Tibial nerve (tissue), 4 donors: ENCODE measurements at regions not wholly inside any gene's neighbourhood (a gene's known extent, or its start where the extent isn't known, plus 50 kb on each side); places are given as distances from the start of the nearest gene placed in this dataset.

ENCODE experiments used
- DNase-seq, 2 donors: peaks; one replicate each; pipeline ENCODE4 v3.0.0-alpha.2; 2019; ENCODE audit warnings: low spot score in 2 of 2
- H3K27ac ChIP-seq, 4 donors: fragments of 200-600 bp; sonication (generic) in 3 of 4; one replicate each; pipeline ENCODE4 v1.5.1; 2017 to 2019; ENCODE audit warnings: mild to moderate bottlenecking in 1 of 4
- H3K27me3 ChIP-seq, 2 donors: fragments of 200-600 bp; sonication (generic) in 1 of 2; one replicate each; pipeline versions ENCODE4 v1.5.1 to v1.6.0; 2017 to 2019
- H3K36me3 ChIP-seq, 3 donors: fragments of 200-600 bp; sonication (generic); one replicate each; pipeline ENCODE4 v1.5.1; 2018 to 2019
- H3K4me1 ChIP-seq, 4 donors: fragments of 200-600 bp; sonication (generic) in 3 of 4; one replicate each; pipeline ENCODE4 v1.5.1; 2017 to 2019
- H3K4me3 ChIP-seq, 4 donors: fragments of 200-600 bp; sonication (generic) in 3 of 4; one replicate each; pipeline ENCODE4 v1.5.1; 2017 to 2019; ENCODE audit warnings: mild to moderate bottlenecking in 1 of 4, moderate library complexity in 1 of 4
- H3K9me3 ChIP-seq, 4 donors: fragments of 200-600 bp; sonication (generic) in 3 of 4; one replicate each; pipeline ENCODE4 v1.5.1; 2017 to 2019
- EP300 ChIP-seq, 2 donors: sonication (generic); formaldehyde crosslinking; IDR thresholded peaks; one replicate each; pipeline ENCODE4 v1.6.1; 2017; ENCODE audit warnings: antibody characterized with exemption in 2 of 2, mild to moderate bottlenecking in 1 of 2
- POLR2A ChIP-seq, 2 donors: fragments of 450-650 bp; IDR thresholded peaks; one replicate each; pipeline ENCODE4 v1.6.1; 2017; ENCODE audit warnings: antibody characterized with exemption in 2 of 2, mild to moderate bottlenecking in 2 of 2, moderate library complexity in 2 of 2
- WGBS, 2 donors: methylation state at CpG; one replicate each; pipeline ENCODE4 v1.1.5; 2018; 5-methylcytosine and 5-hydroxymethylcytosine counted together
- TF ChIP-seq, protein P1 (sequence below), 5 experiments: fragments of 200-600 bp in 3 of 5; fragments of 450-650 bp in 2 of 5; sonication (generic) in 3 of 5; IDR thresholded peaks; one replicate each; pipeline ENCODE4 v1.5.1; 2016 to 2019; ENCODE audit warnings: antibody characterized with exemption in 5 of 5, mild to moderate bottlenecking in 3 of 5, moderate library complexity in 2 of 5

DNA sequence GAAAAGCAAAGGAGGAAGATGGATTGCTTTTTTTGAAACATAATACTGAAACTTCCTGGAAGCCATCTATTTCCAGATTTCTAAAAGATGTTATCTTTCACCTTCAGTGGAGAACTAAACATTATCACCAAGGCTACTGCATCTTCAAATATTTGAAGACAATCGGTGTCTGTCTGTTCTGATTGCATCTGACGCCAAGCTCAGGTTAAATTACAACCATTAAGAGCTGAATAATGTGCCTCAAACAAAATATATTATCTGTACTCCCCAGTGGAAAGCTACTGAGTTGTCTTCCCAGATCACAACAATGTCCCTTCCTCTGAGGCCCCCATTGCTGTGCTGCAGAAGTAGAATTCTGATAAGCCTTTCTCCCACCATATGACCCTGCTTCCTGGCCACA is 342.3 kb downstream of the PLK2 start:
- WGBS, 2 donors, result 64 to 80% methylated on average over 2 of the region's 2 CpGs
- TF ChIP-seq, protein P1, sequence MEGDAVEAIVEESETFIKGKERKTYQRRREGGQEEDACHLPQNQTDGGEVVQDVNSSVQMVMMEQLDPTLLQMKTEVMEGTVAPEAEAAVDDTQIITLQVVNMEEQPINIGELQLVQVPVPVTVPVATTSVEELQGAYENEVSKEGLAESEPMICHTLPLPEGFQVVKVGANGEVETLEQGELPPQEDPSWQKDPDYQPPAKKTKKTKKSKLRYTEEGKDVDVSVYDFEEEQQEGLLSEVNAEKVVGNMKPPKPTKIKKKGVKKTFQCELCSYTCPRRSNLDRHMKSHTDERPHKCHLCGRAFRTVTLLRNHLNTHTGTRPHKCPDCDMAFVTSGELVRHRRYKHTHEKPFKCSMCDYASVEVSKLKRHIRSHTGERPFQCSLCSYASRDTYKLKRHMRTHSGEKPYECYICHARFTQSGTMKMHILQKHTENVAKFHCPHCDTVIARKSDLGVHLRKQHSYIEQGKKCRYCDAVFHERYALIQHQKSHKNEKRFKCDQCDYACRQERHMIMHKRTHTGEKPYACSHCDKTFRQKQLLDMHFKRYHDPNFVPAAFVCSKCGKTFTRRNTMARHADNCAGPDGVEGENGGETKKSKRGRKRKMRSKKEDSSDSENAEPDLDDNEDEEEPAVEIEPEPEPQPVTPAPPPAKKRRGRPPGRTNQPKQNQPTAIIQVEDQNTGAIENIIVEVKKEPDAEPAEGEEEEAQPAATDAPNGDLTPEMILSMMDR (IDR thresholded peaks at IDR 0.05), result no peak
- no peak for TF ChIP-seq EP300 (IDR thresholded peaks at IDR 0.05)
- no peak for TF ChIP-seq POLR2A (IDR thresholded peaks at IDR 0.05)
- Histone ChIP-seq H3K27ac (no peak overlapping the region), H3K9me3 (no peaks in the 10 kb centered on the region), H3K4me3 (no peak overlapping the region), H3K27me3 (no peaks in the 10 kb centered on the region), H3K36me3 (no peaks in the 10 kb centered on the region), H3K4me1 (no peaks in the 10 kb centered on the region)
- DNase-seq, result no peak

DNA sequence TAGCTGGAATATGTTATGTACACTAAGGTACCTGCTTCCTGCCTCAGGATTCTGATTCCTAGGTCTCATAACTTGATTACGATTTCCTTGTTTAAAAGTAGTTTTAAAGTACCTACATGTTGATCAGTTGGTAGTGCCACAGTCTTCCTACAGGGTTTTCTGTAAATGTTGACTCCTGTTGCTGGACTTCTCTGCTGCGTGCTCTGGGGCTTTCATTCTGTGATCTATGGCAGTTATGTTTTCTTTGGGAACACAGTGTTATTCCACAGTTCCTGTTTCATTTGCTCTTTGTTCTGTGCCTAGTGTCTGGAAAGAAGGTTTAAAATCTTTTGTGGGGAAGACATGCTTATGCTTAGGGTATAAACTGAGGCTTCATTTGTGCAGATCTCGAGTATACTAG is 343.5 kb downstream of the PLK2 start:
- TF ChIP-seq, protein P1 (IDR thresholded peaks at IDR 0.05), result no peak
- TF ChIP-seq EP300 (IDR thresholded peaks at IDR 0.05) (no peak), POLR2A (IDR thresholded peaks at IDR 0.05) (no peak)
- Histone ChIP-seq H3K9me3 (no peaks in the 10 kb centered on the region), H3K27ac (no peak overlapping the region), H3K4me3 (no peak overlapping the region), H3K36me3 (no peaks in the 10 kb centered on the region), H3K4me1 (no peaks in the 10 kb centered on the region), H3K27me3 (no peaks in the 10 kb centered on the region)
- DNase-seq, result no peak
- WGBS, 2 donors, result 65 to 70% methylated on average over 3 of the region's 3 CpGs

DNA sequence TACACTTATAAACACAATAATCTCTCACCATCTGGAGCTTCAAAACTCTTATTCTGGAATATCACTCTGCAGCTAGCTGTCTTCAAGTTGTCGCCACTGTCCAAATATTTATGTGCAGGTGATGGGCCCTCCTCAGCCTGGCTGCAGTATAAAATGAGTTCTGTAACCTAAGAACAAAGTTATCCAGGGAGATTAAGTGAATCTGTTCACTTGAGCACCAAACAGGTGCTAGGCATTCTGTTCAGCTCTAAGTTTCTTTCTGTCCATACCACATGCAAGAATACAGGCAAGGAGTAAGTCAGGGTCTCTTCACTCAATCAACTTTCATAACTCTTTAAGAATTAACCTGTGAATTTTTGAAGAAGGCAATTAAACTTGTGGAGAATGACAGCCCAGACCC is 344.1 kb downstream of the PLK2 start:
- H3K4me3 ChIP-seq, result no peak overlapping the region
- no peaks in the 10 kb centered on the region for H3K4me1 ChIP-seq
- TF ChIP-seq POLR2A (IDR thresholded peaks at IDR 0.05), result no peak
- H3K9me3 ChIP-seq, result no peaks in the 10 kb centered on the region
- 93% methylated on average over 1 of the region's 1 CpG for WGBS, 2 donors
- no peaks in the 10 kb centered on the region for H3K36me3 ChIP-seq
- DNase-seq, result no peak
- no peak overlapping the region for H3K27ac ChIP-seq
- no peaks in the 10 kb centered on the region for H3K27me3 ChIP-seq

DNA sequence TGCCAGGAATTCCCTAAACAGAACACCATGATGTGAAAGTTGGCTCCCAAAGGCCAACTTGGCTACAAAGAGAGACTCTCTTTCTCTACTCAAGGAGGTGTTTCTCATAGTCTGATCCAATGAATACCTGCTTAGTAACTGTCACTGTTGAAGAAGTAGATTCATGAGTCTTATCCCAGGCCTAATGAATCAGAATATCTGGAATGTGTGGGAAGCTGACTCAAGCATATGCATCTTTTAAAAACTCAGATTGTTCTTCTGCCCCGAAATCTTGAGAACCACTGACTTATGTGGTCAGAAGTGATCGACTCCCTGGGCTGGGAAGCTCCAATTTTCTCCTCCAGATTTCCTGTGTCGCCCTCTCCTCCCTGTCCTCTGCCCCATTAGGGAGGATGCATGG is 345.6 kb downstream of the PLK2 start:
- 95 to 97% methylated on average over 3 of the region's 3 CpGs for WGBS, 2 donors
- no peaks in the 10 kb centered on the region for H3K9me3 ChIP-seq
- H3K36me3 ChIP-seq, result no peaks in the 10 kb centered on the region
- no peak for TF ChIP-seq EP300 (IDR thresholded peaks at IDR 0.05)
- H3K27me3 ChIP-seq, result no peaks in the 10 kb centered on the region
- H3K27ac ChIP-seq, result no peak overlapping the region
- no peak overlapping the region for H3K4me3 ChIP-seq
- H3K4me1 ChIP-seq, result no peaks in the 10 kb centered on the region
- DNase-seq, result no peak

DNA sequence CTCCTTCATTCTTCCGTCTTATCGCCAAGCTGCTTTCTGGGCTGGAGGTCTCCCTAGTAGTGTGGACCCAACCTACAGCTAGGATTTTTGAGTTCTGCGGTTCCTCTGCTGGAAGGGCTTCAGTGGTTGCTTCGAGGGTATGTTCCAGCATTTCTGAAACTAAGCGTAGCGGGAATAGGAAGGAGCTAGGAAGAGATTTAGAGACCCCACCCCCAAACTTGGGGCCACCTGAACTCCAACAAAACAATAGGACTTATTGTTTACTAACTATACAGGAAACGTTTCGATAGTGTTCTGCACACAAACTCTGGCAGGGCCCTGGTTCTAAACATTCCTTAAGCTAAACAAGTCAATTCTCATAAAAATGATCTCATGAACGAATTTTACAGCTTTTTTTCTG is 346.7 kb downstream of the PLK2 start:
- 71 to 78% methylated on average over 9 of the region's 9 CpGs for WGBS, 2 donors
- no peak for DNase-seq
- Histone ChIP-seq H3K27me3 (no peaks in the 10 kb centered on the region), H3K4me3 (no peak overlapping the region), H3K9me3 (no peaks in the 10 kb centered on the region), H3K36me3 (no peaks in the 10 kb centered on the region), H3K27ac (no peak overlapping the region), H3K4me1 (no peaks in the 10 kb centered on the region)
- no peak for TF ChIP-seq EP300 (IDR thresholded peaks at IDR 0.05)

DNA sequence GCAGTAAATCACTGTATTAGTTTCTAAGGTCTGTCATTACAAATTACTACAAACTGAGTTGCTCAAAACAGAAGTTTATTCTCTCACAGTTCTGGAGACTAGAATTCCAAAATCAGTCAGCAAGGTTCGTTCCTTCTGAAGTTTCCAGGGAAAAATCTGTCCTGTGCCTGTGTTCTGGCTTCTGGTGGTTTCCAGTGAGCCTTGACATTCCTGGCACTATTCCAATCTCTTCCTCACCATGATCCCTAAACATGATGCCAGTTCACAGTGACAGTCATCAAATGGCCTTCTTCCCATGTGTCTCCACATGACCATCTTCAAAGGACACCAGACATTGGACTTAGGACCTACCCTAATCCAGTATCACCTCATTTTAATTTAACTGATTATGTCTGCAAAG is 351.4 kb downstream of the PLK2 start:
- TF ChIP-seq EP300 (IDR thresholded peaks at IDR 0.05), result no peak
- TF ChIP-seq POLR2A (IDR thresholded peaks at IDR 0.05), result no peak
- TF ChIP-seq, protein P1 (IDR thresholded peaks at IDR 0.05), result no peak
- Histone ChIP-seq H3K4me1 (no peaks in the 10 kb centered on the region), H3K9me3 (no peaks in the 10 kb centered on the region), H3K36me3 (no peaks in the 10 kb centered on the region), H3K27me3 (no peaks in the 10 kb centered on the region), H3K27ac (no peak overlapping the region), H3K4me3 (no peak overlapping the region)
- no peak for DNase-seq
- 69 to 86% methylated on average over 1 of the region's 1 CpG for WGBS, 2 donors

DNA sequence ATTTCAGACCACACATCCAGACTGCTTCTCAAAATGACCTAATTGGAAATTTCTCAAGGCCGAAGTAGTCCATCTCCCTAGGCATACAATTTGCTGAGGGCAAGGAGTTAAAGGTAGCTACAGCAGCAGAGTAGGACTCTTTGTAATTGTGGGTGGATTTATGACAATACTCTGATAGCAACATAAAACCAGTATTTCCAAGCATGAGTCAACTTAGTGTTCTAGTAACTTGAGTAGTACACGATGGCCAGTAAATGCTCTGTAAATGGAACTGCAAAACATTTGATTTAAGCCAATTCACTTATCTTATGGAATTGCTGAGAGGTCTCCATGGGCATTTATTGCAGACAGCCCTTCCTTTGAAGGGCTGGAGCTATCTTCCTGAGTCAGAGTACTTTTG is 352.2 kb downstream of the PLK2 start:
- no peaks in the 10 kb centered on the region for H3K27me3 ChIP-seq
- WGBS, 2 donors, result 71 to 72% methylated on average over 2 of the region's 2 CpGs
- H3K27ac ChIP-seq, result no peak overlapping the region
- no peak for DNase-seq
- no peak overlapping the region for H3K4me3 ChIP-seq
- TF ChIP-seq, protein P1 (IDR thresholded peaks at IDR 0.05), result no peak
- TF ChIP-seq EP300 (IDR thresholded peaks at IDR 0.05) (no peak), POLR2A (IDR thresholded peaks at IDR 0.05) (no peak)
- H3K4me1 ChIP-seq, result no peaks in the 10 kb centered on the region
- no peaks in the 10 kb centered on the region for H3K36me3 ChIP-seq
- H3K9me3 ChIP-seq, result no peaks in the 10 kb centered on the region
